ENCODE measurements at regions not wholly inside any gene's neighbourhood (a gene's known extent, or its start where the extent isn't known, plus 50 kb on each side); places are given as distances from the start of the nearest gene placed in this dataset.

GRCh38 chr7:30224511-30225062 is 59.8 kb upstream of the ZNRF2 start:
- no peak overlapping the region for H3K4me3 ChIP-seq (ENCODE audit: control insufficient read depth, low read depth, low read length)
- DNase-seq (ENCODE audit: low read depth): peak; percentile 78
- TF ChIP-seq CTCF (IDR thresholded peaks at IDR 0.05; ENCODE audit: control insufficient read depth, insufficient read depth, low read depth, low read length, missing control alignments): no peak

- DNase-seq (ENCODE audit: low read depth): no peak
- TF ChIP-seq CTCF (IDR thresholded peaks at IDR 0.05; ENCODE audit: control insufficient read depth, insufficient read depth, low read depth, low read length, missing control alignments): no peak
- no peak overlapping the region for H3K4me3 ChIP-seq (ENCODE audit: control insufficient read depth, low read depth, low read length)
Measured at GRCh38 chr7:30225863-30226613, 58.4 kb upstream of the ZNRF2 start.

- no peak for TF ChIP-seq CTCF (IDR thresholded peaks at IDR 0.05; ENCODE audit: control insufficient read depth, insufficient read depth, low read depth, low read length, missing control alignments)
- no peak overlapping the region for H3K4me3 ChIP-seq (ENCODE audit: control insufficient read depth, low read depth, low read length)
- no peak for DNase-seq (ENCODE audit: low read depth)
Measured at GRCh38 chr7:30226614-30227268, 57.7 kb upstream of the ZNRF2 start.

GRCh38 chr7:30231271-30231670 is 53.1 kb upstream of the ZNRF2 start:
- DNase-seq (ENCODE audit: low read depth): no peak
- no peak for TF ChIP-seq CTCF (IDR thresholded peaks at IDR 0.05; ENCODE audit: control insufficient read depth, insufficient read depth, low read depth, low read length, missing control alignments)
- no peak overlapping the region for H3K4me3 ChIP-seq (ENCODE audit: control insufficient read depth, low read depth, low read length)

- TF ChIP-seq CTCF (IDR thresholded peaks at IDR 0.05; ENCODE audit: control insufficient read depth, insufficient read depth, low read depth, low read length, missing control alignments): no peak
- no peak overlapping the region for H3K4me3 ChIP-seq (ENCODE audit: control insufficient read depth, low read depth, low read length)
- DNase-seq (ENCODE audit: low read depth): no peak
Measured at GRCh38 chr7:30232391-30232790, 52.0 kb upstream of the ZNRF2 start.

Data from AG09309 (cell line).